Caco-2 (cell line): ENCODE measurements at regions not wholly inside any gene's neighbourhood (a gene's known extent, or its start where the extent isn't known, plus 50 kb on each side); places are given as distances from the start of the nearest gene placed in this dataset.

Experiments
- BruUV-seq: library from RNA; stranded (reverse); fragments of 400-500 nt; replicated peaks from 2 replicates; lab custom pipeline; 2021; lab: Mats Ljungman, UMichigan
- CTCF ChIA-PET: fragments of 300-600 bp; sonication (Branson Sonifier 250); formaldehyde crosslinking; loops from one replicate; lab custom pipeline; 2022; ENCODE audit warnings: antibody characterized with exemption; lab: Charles Lee
- POLR2A ChIA-PET: fragments of 300-600 bp; sonication (Branson Sonifier 250); formaldehyde crosslinking; loops from one replicate; lab custom pipeline; 2022; ENCODE audit warnings: antibody characterized with exemption; lab: Charles Lee
- DNase-seq, 2 experiments: peaks; one replicate each; pipeline versions ENCODE4 v3.0.0 to v3.0.0-alpha.2; 2020 to 2022
- H3K27me3 ChIP-seq: replicated peaks from 2 replicates; pipeline ENCODE4 v1.6.0; 2011; ENCODE audit warnings: low read length; ENCODE audit not compliant: control insufficient read depth, insufficient read depth
- H3K36me3 ChIP-seq: 2 replicates; pipeline ENCODE4 v1.5.1; 2011; ENCODE audit warnings: low read length; ENCODE audit not compliant: control insufficient read depth, insufficient read depth
- H3K4me1 ChIP-seq: fragments of 250-450 bp; sonication (Bioruptor Pico); 2 replicates; pipeline ENCODE4 v1.5.1; 2020; ENCODE audit warnings: mild to moderate bottlenecking
- H3K4me3 ChIP-seq: 2 replicates; pipeline ENCODE4 v1.5.1; 2011; ENCODE audit warnings: low read depth, mild to moderate bottlenecking, control low read depth, low read length
- H3K9me3 ChIP-seq: fragments of 250-450 bp; sonication (Bioruptor Pico); 2 replicates; pipeline ENCODE4 v1.5.1; 2020; ENCODE audit warnings: mild to moderate bottlenecking, moderate library complexity
- H3K27ac Mint-ChIP-seq: one replicate; pipeline ENCODE4 v1.8.0; 2022; ENCODE audit warnings: mixed read lengths; ENCODE audit not compliant: unreplicated experiment
- H3K27me3 Mint-ChIP-seq: one replicate; pipeline ENCODE4 v1.8.0; 2022; ENCODE audit warnings: mixed read lengths; ENCODE audit not compliant: insufficient read depth, unreplicated experiment
- H3K36me3 Mint-ChIP-seq: one replicate; pipeline ENCODE4 v1.8.0; 2022; ENCODE audit warnings: mild to moderate bottlenecking, mixed read lengths; ENCODE audit not compliant: insufficient read depth, unreplicated experiment
- H3K4me1 Mint-ChIP-seq: one replicate; pipeline ENCODE4 v1.8.0; 2022; ENCODE audit warnings: low read depth, mixed read lengths; ENCODE audit not compliant: unreplicated experiment
- H3K4me3 Mint-ChIP-seq: one replicate; pipeline ENCODE4 v1.8.0; 2022; ENCODE audit warnings: mild to moderate bottlenecking, moderate library complexity, mixed read lengths; ENCODE audit not compliant: unreplicated experiment
- H3K9me3 Mint-ChIP-seq: one replicate; pipeline ENCODE4 v1.8.0; 2022; ENCODE audit warnings: mixed read lengths; ENCODE audit not compliant: unreplicated experiment
- CTCF ChIP-seq, 2 experiments: fragments of 200-600 bp in 1 of 2; IDR thresholded peaks; 1 replicate in 1 of 2; 2 replicates in 1 of 2; pipeline versions ENCODE4 v1.5.1 to v1.8.0; 2011 to 2022; ENCODE audit warnings: antibody characterized with exemption in 1 of 2, control low read depth in 1 of 2, inconsistent platforms in 1 of 2, low read depth in 1 of 2, low read length in 1 of 2, mild to moderate bottlenecking in 1 of 2, moderate library complexity in 1 of 2; ENCODE audit not compliant: insufficient read depth in 1 of 2, severe bottlenecking in 1 of 2, unreplicated experiment in 1 of 2
- intact Hi-C: fragments of 100-400 bp; cut with micrococcal nuclease; formaldehyde crosslinking; loops from one replicate; pipeline ENCODE4 v1.10.0; 2022; ENCODE audit not compliant: unreplicated experiment

GRCh38 chr11:94702481-94702880 lies 65.7 kb upstream of the AMOTL1 start:
- H3K9me3 ChIP-seq = no peaks in the 10 kb centered on the region
- CTCF ChIA-PET = no interaction called here
- no peak overlapping the region for H3K4me3 Mint-ChIP-seq
- H3K9me3 Mint-ChIP-seq = no peaks in the 10 kb centered on the region
- peaks cover 18% of the 10 kb centered on the region for H3K4me1 Mint-ChIP-seq
- no peak for DNase-seq
- peaks cover 3% of the 10 kb centered on the region for H3K27me3 Mint-ChIP-seq
- H3K36me3 ChIP-seq = no peaks in the 10 kb centered on the region
- TF ChIP-seq CTCF (IDR thresholded peaks at IDR 0.05; ENCODE audit: insufficient read depth in 1 of 2, low read depth in 1 of 2, low read length in 1 of 2, severe bottlenecking in 1 of 2, unreplicated experiment in 1 of 2) = no peak
- no TSS peak for BruUV-seq
- no peaks in the 10 kb centered on the region for H3K36me3 Mint-ChIP-seq
- H3K27me3 ChIP-seq = no peaks in the 10 kb centered on the region
- H3K27ac Mint-ChIP-seq = no peak overlapping the region
- peaks cover 20% of the 10 kb centered on the region for H3K4me1 ChIP-seq
- H3K4me3 ChIP-seq = no peak overlapping the region
- intact Hi-C loops = no loop called here
- POLR2A ChIA-PET = no interaction called here

- no peak for DNase-seq
- no peak overlapping the region for H3K27ac Mint-ChIP-seq
- Histone ChIP-seq H3K27me3 (no peaks in the 10 kb centered on the region), H3K4me3 (no peak overlapping the region), H3K4me1 (peaks cover 36% of the 10 kb centered on the region), H3K36me3 (no peaks in the 10 kb centered on the region), H3K9me3 (no peaks in the 10 kb centered on the region)
- no peaks in the 10 kb centered on the region for H3K27me3 Mint-ChIP-seq
- no peak for TF ChIP-seq CTCF (IDR thresholded peaks at IDR 0.05; ENCODE audit: insufficient read depth in 1 of 2, low read depth in 1 of 2, low read length in 1 of 2, severe bottlenecking in 1 of 2, unreplicated experiment in 1 of 2)
- ChIA-PET POLR2A (no interaction called here), CTCF (interaction anchor here (0.6 kb wide), 1 partner anchor 84 kb away, joined by 4 read pairs; no protein-coding TSS in a partner anchor)
- peaks cover 26% of the 10 kb centered on the region for H3K4me1 Mint-ChIP-seq
- no peaks in the 10 kb centered on the region for H3K36me3 Mint-ChIP-seq
- intact Hi-C loops = no loop called here
- no peaks in the 10 kb centered on the region for H3K9me3 Mint-ChIP-seq
- BruUV-seq = no TSS peak
- H3K4me3 Mint-ChIP-seq = no peak overlapping the region
These were observed 62.7 kb upstream of the AMOTL1 start for GRCh38 chr11:94705419-94705818.

GRCh38 chr11:94705891-94706615 lies 62.1 kb upstream of the AMOTL1 start:
- H3K4me3 Mint-ChIP-seq = peak overlapping the region; percentile 34
- intact Hi-C loops = loop anchor here (2.0 kb wide), 2 partner anchors 53 to 63 kb away; partner anchors contain the start of gene AMOTL1
- peak overlapping the region; percentile 63 for H3K27ac Mint-ChIP-seq
- TF ChIP-seq CTCF (IDR thresholded peaks at IDR 0.05; ENCODE audit: insufficient read depth in 1 of 2, low read depth in 1 of 2, low read length in 1 of 2, severe bottlenecking in 1 of 2, unreplicated experiment in 1 of 2) = no peak
- no TSS peak for BruUV-seq
- H3K9me3 Mint-ChIP-seq = no peaks in the 10 kb centered on the region
- H3K36me3 Mint-ChIP-seq = no peaks in the 10 kb centered on the region
- Histone ChIP-seq H3K27me3 (no peaks in the 10 kb centered on the region), H3K4me1 (peaks cover 36% of the 10 kb centered on the region), H3K36me3 (no peaks in the 10 kb centered on the region), H3K9me3 (no peaks in the 10 kb centered on the region), H3K4me3 (no peak overlapping the region)
- DNase-seq = no peak
- POLR2A ChIA-PET = interaction anchor here (0.5 to 0.6 kb wide), 2 partner anchors 76 to 854 kb away, joined by 3 to 4 read pairs; no protein-coding TSS in a partner anchor
- CTCF ChIA-PET = interaction anchor here (0.6 to 1.6 kb wide), 2 partner anchors 67 to 85 kb away, joined by 3 to 4 read pairs; no protein-coding TSS in a partner anchor
- peaks cover 26% of the 10 kb centered on the region for H3K4me1 Mint-ChIP-seq
- no peaks in the 10 kb centered on the region for H3K27me3 Mint-ChIP-seq
